NB4 (cell line): ENCODE measurements at regions not wholly inside any gene's neighbourhood (a gene's known extent, or its start where the extent isn't known, plus 50 kb on each side); places are given as distances from the start of the nearest gene placed in this dataset.

Experiments
- CTCF ChIP-seq: IDR thresholded peaks from one replicate; pipeline ENCODE4 v1.5.1; 2012; ENCODE audit warnings: low read depth, low read length
- POLR2A ChIP-seq: IDR thresholded peaks from 2 replicates; pipeline ENCODE4 v1.6.1; 2011; ENCODE audit warnings: mild to moderate bottlenecking; ENCODE audit not compliant: insufficient read length; ENCODE audit errors: extremely low read depth

GRCh38 chr4:52203351-52203750, 152.2 kb downstream of the SPATA18 start:
- TF ChIP-seq CTCF (no peak), POLR2A (no peak)
